Lung (tissue), 11 donors: ENCODE measurements at regions not wholly inside any gene's neighbourhood (a gene's known extent, or its start where the extent isn't known, plus 50 kb on each side); places are given as distances from the start of the nearest gene placed in this dataset.

Experiments
- ATAC-seq: fragments of 200-7000 bp; cut with Tn5 transposase; one replicate; pipeline ENCODE4 v1.9.1; 2020; ENCODE audit warnings: moderate number of reproducible peaks; ENCODE audit not compliant: insufficient read depth, low FRiP score
- DNase-seq, 3 donors: peaks; one replicate each; pipeline ENCODE4 v3.0.0-alpha.2; 2013 to 2017
- H3K27ac ChIP-seq, 2 donors: one replicate each; pipeline ENCODE4 v1.5.1; 2013; ENCODE audit warnings: mild to moderate bottlenecking in 2 of 2, moderate library complexity in 2 of 2, control low read depth in 1 of 2, inconsistent platforms in 1 of 2, low read depth in 1 of 2, low read length in 1 of 2
- H3K27me3 ChIP-seq, 3 donors: one replicate each; pipeline ENCODE4 v1.5.1; 2013; ENCODE audit warnings: low read length in 2 of 3; ENCODE audit not compliant: control insufficient read depth in 3 of 3, insufficient read depth in 3 of 3
- H3K36me3 ChIP-seq, 4 donors: one replicate each; pipeline ENCODE4 v1.5.1; 2013; ENCODE audit warnings: low read length in 4 of 4, mild to moderate bottlenecking in 1 of 4, moderate library complexity in 1 of 4; ENCODE audit not compliant: control insufficient read depth in 4 of 4, insufficient read depth in 4 of 4
- H3K4me1 ChIP-seq, 5 donors: one replicate each; pipeline ENCODE4 v1.5.1; 2013; ENCODE audit warnings: low read length in 5 of 5, mild to moderate bottlenecking in 2 of 5, moderate library complexity in 1 of 5; ENCODE audit not compliant: control insufficient read depth in 5 of 5, insufficient read depth in 5 of 5
- H3K4me3 ChIP-seq: one replicate; pipeline ENCODE4 v1.5.1; 2013; ENCODE audit warnings: mild to moderate bottlenecking, control low read depth, moderate library complexity
- H3K9ac ChIP-seq, 2 donors: one replicate each; pipeline ENCODE4 v1.5.1; 2013; ENCODE audit warnings: low read length in 2 of 2, control low read depth in 1 of 2; ENCODE audit not compliant: insufficient read depth in 1 of 2
- H3K9me3 ChIP-seq, 4 donors: one replicate each; pipeline ENCODE4 v1.5.1; 2013; ENCODE audit warnings: low read length in 3 of 4, mild to moderate bottlenecking in 1 of 4, moderate library complexity in 1 of 4; ENCODE audit not compliant: control insufficient read depth in 4 of 4, insufficient read depth in 3 of 4
- WGBS, 2 donors: extraction: QIAGEN DNeasy Blood & Tissue Kit; methylation state at CpG; one replicate each; pipeline ENCODE4 v1.1.7; 2013; 5-methylcytosine and 5-hydroxymethylcytosine counted together
- TF ChIP-seq, protein P1 (sequence below): IDR thresholded peaks from 2 replicates; pipeline ENCODE4 v1.5.1; 2012; ENCODE audit warnings: mild to moderate bottlenecking; ENCODE audit errors: control extremely low read depth, extremely low read depth
- donor health status: control.
- donor health status: control.
- donor health status: Bipolar disorder and iron deficiency.
- donor health status: healthy.
- donor health status: DM: yes; HTN: yes; CAD: no.

DNA sequence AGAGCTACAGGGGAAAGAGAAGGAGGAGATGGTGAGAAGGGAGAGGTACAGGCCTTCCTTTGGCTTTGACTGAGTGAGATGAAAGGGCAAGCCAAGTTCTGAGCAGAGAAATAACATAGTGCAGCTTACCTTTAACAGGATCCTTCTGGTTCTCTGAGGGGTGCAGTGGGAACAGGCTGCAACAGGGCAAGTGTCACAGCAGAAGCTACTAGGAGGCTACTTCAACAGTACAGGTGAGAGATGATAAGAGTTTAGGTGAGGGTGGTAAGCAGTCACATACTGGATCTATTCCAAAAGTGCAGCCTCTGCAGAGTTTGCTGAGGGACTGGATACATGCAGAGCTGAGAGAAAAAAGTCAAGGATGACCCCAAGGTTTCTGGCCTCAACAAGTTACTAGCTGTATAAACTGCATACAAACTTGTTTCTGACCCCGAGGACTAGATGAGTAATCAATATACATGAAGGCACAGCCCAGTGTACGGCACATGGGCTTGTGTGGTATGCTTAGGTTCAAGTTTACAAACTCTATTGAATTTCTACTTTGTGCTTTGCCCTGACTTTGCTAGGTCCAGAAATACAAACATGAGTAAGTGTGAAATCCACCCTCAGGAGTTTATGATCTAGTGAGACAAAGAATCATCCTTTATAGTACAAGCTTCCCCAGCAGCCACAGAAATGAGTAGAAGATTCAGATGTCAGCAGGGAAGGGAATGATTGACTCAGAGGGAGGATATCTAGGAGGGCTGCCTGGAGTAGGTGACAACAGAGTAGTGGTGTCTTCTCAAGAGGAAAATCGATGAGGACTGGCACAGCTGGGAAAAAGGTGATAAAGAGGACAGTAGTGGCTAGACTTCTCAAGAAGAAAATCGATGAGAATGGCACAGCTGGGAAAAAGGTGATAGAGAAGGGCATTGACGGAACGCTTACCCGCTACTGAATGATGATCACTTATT is 78.2 kb upstream of the TJP1 start:
- H3K9ac ChIP-seq = no peak overlapping the region
- H3K36me3 ChIP-seq = no peaks in the 10 kb centered on the region
- H3K27me3 ChIP-seq = no peaks in the 10 kb centered on the region
- WGBS, 2 donors = 90% methylated on average over 7 of the region's 7 CpGs
- DNase-seq (no peak), ATAC-seq (no peak)
- H3K4me1 ChIP-seq = no peaks in the 10 kb centered on the region
- H3K9me3 ChIP-seq = peaks cover 0 to 3% (median 1%) of the 10 kb centered on the region in 4 donors
- no peak overlapping the region for H3K27ac ChIP-seq
- no peak overlapping the region for H3K4me3 ChIP-seq
- TF ChIP-seq, protein P1, sequence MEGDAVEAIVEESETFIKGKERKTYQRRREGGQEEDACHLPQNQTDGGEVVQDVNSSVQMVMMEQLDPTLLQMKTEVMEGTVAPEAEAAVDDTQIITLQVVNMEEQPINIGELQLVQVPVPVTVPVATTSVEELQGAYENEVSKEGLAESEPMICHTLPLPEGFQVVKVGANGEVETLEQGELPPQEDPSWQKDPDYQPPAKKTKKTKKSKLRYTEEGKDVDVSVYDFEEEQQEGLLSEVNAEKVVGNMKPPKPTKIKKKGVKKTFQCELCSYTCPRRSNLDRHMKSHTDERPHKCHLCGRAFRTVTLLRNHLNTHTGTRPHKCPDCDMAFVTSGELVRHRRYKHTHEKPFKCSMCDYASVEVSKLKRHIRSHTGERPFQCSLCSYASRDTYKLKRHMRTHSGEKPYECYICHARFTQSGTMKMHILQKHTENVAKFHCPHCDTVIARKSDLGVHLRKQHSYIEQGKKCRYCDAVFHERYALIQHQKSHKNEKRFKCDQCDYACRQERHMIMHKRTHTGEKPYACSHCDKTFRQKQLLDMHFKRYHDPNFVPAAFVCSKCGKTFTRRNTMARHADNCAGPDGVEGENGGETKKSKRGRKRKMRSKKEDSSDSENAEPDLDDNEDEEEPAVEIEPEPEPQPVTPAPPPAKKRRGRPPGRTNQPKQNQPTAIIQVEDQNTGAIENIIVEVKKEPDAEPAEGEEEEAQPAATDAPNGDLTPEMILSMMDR = no peak

DNA sequence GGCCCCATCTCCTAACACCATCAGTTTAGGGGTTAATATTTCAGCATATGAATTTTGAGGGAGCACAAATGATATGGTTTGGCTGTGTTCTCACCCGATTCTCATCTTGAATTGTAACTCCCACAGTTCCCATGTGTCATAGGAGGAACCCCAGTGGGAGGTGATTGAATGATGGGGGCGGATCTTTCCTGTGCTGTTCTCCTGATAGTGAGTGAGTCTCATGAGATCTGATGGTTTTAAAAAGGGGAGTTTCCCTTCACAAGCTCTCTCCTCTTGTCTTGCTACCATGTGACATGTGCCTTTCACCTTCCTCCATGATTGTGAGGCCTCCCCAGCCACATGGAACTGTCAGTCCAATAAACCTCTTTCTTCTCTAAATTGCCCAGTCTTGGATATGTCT is 73.8 kb upstream of the TJP1 start:
- no peak overlapping the region for H3K4me3 ChIP-seq
- no peaks in the 10 kb centered on the region for H3K36me3 ChIP-seq
- TF ChIP-seq, protein P1 = no peak
- ATAC-seq (no peak), DNase-seq (no peak)
- WGBS, 2 donors = 82 to 90% methylated on average over 2 of the region's 2 CpGs
- H3K9ac ChIP-seq = no peak overlapping the region
- no peak overlapping the region for H3K27ac ChIP-seq
- H3K27me3 ChIP-seq = no peaks in the 10 kb centered on the region
- peaks cover 0 to 6% (median 2%) of the 10 kb centered on the region in 4 donors for H3K9me3 ChIP-seq
- H3K4me1 ChIP-seq = no peaks in the 10 kb centered on the region

DNA sequence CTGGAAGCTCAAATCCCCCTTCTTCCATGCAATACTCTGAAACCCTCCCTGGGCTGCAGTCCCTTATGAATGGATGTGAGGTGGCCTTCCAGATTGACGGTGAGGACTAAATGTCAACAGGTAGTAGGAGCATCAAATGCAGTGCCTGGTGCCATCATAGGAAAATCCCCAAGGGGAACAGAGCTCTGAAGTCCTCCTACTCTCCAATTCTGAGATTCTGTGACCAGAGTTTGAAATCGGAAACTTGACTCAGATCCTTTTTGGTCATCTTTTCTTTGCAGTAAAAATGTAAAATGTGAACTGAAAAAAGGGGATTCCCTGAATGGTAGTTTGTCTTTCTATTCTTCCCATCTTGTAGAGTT is 68.8 kb upstream of the TJP1 start:
- H3K4me1 ChIP-seq = peaks cover 2 to 11% (median 4%) of the 10 kb centered on the region in 5 donors
- peaks cover 0 to 3% (median 0%) of the 10 kb centered on the region in 4 donors for H3K9me3 ChIP-seq
- 87 to 93% methylated on average over 2 of the region's 2 CpGs for WGBS, 2 donors
- H3K36me3 ChIP-seq = no peaks in the 10 kb centered on the region
- no peak overlapping the region for H3K4me3 ChIP-seq
- no peaks in the 10 kb centered on the region for H3K27me3 ChIP-seq
- ATAC-seq = no peak
- H3K9ac ChIP-seq = no peak overlapping the region
- no peak overlapping the region for H3K27ac ChIP-seq
- TF ChIP-seq, protein P1 = no peak
- no peak for DNase-seq
